ENCODE measurements at regions not wholly inside any gene's neighbourhood (a gene's known extent, or its start where the extent isn't known, plus 50 kb on each side); places are given as distances from the start of the nearest gene placed in this dataset.

DNA sequence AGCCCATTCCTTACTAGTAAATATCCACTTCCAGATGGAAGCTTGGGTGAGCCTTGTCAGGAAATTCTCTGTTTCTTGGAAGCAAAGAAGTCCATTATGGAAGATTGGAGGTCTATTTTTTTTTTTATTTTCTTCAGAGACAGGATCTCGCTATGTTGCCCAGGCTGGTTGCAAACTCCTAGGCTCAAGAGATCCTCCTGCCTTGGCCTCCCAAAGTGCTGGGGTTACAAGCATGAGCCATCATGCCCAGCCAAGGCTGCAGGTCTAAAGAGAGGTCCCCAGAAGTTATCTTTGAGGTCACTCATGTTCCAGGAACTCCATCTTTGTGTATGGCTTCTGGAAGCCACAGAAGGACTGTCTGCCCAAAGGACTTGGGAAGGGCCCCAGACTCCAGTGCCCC lies 255.3 kb downstream of the LY86 start:
- no peak for DNase-seq

DNA sequence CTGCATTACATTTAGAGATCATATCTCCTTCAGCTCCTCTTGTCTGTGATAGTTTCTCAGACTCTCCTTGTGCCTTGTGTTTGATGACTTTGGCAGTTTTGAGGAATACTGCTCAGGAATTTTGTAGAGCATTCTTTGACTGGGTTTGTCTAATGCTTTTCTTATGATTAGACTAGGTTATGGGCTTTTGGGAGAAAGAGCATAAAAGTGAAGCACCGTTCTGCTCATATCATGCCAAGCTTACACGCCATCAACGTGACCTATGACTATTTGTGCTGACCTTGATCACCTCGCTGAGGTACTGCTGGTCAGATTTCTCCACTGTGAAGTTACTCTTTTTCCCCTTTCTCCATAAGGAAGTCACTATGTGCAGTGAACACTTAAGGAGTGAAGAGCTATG lies 256.0 kb downstream of the LY86 start:
- no peak for TF ChIP-seq GATA1 (IDR thresholded peaks at IDR 0.05; ENCODE audit: low read depth, low read length)
- TF ChIP-seq POLR2A (IDR thresholded peaks at IDR 0.05; ENCODE audit: low read length): no peak
- DNase-seq: no peak

More for the DNA sequence above, 255.3 kb downstream of the LY86 start:
- no peak for TF ChIP-seq POLR2A (IDR thresholded peaks at IDR 0.05; ENCODE audit: low read length)
- no peak for TF ChIP-seq GATA1 (IDR thresholded peaks at IDR 0.05; ENCODE audit: low read depth, low read length)

DNA sequence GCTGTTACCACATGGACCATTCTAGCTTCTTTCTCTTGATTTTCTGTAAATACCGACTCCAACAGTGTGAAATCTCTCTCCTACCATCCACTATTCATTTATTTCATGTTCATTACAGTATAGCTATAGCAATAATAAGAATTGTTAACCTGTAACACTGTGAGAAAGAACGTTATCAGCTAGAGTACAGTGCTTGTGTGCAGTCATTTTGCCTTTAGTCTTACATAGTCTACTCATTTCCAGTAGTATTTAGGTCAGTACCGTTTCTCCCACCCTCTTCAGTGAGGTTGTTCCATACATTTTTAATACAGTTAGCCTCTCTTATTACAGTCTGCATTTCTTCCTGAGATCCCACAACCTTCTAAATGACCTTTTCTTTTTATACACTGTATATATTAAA lies 257.1 kb downstream of the LY86 start:
- TF ChIP-seq POLR2A (IDR thresholded peaks at IDR 0.05; ENCODE audit: low read length) (no peak), GATA1 (IDR thresholded peaks at IDR 0.05; ENCODE audit: low read depth, low read length) (no peak)
- no peak for DNase-seq

DNA sequence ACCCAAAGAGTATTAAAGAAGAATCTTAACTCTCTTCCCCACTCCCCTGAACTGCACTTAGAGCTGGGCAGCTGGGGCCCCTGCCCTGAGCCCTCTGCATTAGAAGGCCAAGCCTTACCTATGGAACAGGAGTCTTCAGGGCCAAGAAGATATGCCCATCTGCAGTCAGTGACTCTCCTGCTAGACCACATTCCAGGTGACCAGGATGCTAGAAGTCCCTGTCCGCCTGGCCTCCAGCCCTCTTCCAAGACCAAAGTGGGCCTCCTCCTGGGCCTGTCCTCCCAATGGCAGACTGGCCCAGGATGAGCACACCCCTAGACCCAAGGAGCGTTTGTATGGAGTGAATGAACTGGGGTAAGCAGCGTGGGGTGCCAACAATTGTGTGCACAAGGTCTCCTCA lies 259.1 kb downstream of the LY86 start:
- TF ChIP-seq GATA1 (IDR thresholded peaks at IDR 0.05; ENCODE audit: low read depth, low read length) (no peak), POLR2A (IDR thresholded peaks at IDR 0.05; ENCODE audit: low read length) (no peak)
- no peak for DNase-seq

DNA sequence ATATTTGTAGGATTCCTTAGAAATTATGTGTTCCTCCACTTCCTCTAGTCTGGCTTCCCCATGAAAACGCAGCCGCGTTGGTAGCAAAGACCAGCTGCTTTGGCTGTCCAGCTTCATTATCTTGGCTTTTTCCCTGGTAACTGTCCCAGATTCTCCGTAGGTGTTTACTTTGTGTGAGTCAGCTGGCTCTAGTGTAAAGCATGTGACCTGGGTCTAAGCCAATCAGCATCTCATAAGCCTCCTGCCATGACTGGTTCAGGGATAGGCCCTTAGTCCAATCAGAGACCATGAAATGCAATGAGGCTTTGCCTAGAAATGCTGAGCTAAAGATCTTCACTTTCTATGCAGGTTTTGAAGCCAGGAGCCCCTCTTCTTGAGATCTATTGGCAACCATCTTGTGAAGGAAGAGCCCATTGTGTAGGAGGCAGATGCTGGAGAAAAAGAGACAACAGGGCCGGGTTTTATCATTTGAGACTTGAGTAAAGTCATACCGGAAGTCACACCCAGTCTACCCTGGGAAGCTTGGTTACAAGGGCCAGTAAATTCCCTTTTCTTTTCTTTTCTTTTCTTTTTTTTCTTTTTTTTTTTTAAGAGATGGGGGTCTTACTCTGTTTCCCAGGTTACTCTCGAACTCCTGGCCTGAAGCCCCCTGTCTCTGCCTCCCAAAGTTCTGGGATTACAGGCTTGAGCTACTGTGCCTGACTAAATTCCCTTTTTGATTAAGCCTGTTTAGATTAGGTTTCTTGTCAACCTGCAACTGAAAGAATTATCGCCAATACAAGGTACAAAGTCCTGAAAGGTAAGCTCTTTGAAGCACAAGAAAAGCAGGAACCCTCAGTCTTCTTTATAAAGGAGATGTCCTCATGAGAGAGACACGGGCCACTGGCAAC lies 256.5 kb upstream of the RREB1 start:
- TF ChIP-seq GATA1 (IDR thresholded peaks at IDR 0.05; ENCODE audit: low read depth, low read length) (no peak), POLR2A (IDR thresholded peaks at IDR 0.05; ENCODE audit: low read length) (no peak)
- no peak for DNase-seq

DNA sequence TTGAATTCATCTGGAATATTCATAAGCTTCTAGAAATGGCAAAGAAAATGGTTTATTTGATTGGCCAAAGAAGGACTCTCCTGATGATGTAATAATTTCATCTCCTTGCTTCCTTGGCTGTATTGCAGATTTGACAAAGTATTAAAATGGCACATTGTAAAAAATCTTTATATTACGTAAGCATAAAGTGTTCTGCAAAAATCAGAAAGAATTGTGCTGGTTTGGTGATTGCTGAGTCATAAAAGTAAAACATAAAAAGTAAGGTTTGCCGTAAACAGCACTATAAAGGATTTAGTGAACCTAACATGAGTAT lies 255.9 kb upstream of the RREB1 start:
- no peak for DNase-seq
- TF ChIP-seq GATA1 (IDR thresholded peaks at IDR 0.05; ENCODE audit: low read depth, low read length): no peak
- no peak for TF ChIP-seq POLR2A (IDR thresholded peaks at IDR 0.05; ENCODE audit: low read length)

DNA sequence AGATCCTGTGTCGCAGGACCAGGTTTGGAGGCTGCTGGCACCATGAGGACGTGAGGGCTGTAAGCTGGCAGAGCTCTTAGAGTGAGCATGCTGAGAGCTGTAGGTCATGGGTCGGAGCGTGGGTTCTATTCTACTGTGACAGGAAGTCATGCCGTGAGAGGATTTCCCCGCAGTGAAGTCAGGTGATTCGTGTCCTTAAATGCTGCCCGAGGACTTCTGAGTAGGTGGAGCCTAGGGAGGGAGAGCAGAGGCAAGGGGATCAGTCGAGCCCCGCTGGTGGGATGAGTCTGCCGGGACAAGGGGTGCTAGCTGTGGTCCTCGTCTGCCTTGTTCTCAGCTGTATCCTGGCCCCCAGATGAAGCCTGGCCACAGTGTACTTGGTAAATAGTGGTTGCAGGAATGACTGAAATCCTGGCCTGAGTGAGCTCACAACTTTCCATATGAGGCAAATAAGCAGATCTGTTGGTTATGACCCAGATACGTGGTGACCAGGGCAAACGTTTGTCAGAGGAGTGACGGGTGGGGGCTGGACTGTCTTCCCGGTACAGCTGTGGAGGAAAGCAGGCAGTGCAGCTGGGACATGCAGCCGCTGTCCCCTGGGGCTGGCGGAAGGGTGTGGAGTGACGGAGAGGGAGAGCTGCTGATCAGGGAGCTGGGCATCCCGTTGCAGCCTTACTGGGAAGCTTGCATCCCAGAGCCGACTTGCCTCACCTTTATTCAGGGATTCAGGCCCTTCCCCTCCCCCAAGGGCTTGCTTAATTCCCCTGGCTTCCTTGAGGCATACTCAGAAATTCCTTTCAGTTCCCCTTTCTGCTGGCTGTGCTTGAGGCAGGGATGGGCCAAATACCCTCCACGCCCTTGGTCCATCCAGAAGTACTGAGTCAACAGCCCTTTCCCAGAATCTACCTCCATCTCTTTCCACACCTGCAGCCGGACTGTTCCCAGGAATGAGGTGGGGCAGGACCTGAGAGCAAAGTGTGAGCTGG lies 250.9 kb upstream of the RREB1 start:
- DNase-seq: no peak
- TF ChIP-seq GATA1 (IDR thresholded peaks at IDR 0.05; ENCODE audit: low read depth, low read length) (no peak), POLR2A (IDR thresholded peaks at IDR 0.05; ENCODE audit: low read length) (no peak)

DNA sequence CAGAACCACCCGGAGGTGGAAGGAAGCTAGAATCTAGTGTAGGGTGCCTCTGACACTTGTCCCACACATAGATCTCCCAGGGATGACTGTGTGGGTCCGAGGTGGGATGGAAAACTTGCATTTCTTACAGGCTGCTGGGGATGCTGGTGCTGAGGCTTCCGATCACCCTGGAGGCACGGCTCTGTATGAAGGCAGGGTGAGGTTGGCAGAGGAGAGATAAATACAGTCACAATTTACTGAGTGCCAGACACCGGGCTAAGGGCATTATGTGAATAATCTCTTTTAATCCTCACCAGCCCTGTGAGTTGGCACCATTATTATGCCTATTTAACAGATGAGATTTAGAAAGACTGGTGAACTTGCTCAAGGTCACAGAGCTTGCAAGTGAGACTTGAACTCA lies 250.2 kb upstream of the RREB1 start:
- DNase-seq: no peak
- TF ChIP-seq GATA1 (IDR thresholded peaks at IDR 0.05; ENCODE audit: low read depth, low read length): no peak
- no peak for TF ChIP-seq POLR2A (IDR thresholded peaks at IDR 0.05; ENCODE audit: low read length)

DNA sequence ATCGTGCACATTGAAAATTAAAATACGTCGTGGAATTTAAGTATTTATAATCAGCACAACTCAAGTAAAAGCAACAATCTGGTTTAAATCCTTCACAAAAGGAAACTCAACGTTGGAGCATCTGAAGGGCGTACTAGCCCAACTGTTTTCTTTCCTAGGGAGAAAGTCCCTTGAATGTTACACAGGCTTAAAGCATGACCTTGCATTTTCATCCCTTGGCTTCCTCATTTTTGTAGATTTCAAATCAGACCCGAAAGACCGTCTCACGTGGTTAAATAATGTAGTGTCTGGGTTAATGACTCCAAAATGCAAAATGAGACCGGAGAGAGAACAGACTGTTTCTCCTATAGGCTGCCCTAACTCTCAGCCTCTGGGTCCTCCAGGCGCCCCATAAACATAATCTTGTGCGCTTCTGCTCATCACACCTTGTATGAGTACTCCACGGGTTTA lies 249.2 kb upstream of the RREB1 start:
- DNase-seq: peak; percentile 19 to 22
- no peak for TF ChIP-seq GATA1 (IDR thresholded peaks at IDR 0.05; ENCODE audit: low read depth, low read length)
- no peak for TF ChIP-seq POLR2A (IDR thresholded peaks at IDR 0.05; ENCODE audit: low read length)

DNA sequence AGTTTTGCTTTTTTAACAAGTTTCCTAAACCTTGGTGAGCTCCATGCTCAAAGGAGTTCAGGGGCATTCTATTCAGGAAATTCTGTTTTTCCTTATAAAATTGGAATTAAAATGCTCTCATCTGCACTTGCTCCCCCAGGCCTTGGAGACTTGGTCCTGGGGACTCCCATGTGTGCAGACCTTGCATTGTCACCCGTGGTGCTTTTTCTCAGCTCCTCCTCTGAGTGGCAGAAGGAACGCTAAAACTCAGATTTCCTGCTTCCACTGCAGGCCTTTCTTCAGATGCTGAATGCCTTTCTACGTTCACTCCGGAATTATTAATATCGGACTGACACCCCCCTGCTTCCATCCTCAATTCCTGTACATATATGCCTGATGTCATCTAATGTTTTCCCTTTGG lies 248.7 kb upstream of the RREB1 start:
- DNase-seq: no peak
- no peak for TF ChIP-seq GATA1 (IDR thresholded peaks at IDR 0.05; ENCODE audit: low read depth, low read length)
- no peak for TF ChIP-seq POLR2A (IDR thresholded peaks at IDR 0.05; ENCODE audit: low read length)

DNA sequence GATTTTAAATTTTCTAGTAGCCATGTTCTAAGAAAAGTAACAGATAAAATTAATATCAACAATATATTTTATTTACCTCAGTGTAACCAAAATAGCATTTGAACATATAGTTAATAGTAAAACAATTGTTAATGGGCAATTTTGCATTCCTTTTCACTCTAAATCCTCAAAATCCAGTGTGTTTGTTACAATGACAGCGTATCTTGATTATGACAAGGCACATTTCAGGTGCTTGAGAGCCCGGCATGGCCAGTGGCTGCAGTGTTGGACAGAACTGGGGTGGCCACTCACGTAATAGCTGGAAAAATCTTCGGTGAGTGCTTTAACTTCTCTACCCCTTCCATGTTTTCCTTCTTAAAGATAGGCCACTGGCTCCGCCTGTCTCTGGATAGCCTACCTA lies 248.0 kb upstream of the RREB1 start:
- TF ChIP-seq POLR2A (IDR thresholded peaks at IDR 0.05; ENCODE audit: low read length): no peak
- no peak for TF ChIP-seq GATA1 (IDR thresholded peaks at IDR 0.05; ENCODE audit: low read depth, low read length)
- DNase-seq: no peak

DNA sequence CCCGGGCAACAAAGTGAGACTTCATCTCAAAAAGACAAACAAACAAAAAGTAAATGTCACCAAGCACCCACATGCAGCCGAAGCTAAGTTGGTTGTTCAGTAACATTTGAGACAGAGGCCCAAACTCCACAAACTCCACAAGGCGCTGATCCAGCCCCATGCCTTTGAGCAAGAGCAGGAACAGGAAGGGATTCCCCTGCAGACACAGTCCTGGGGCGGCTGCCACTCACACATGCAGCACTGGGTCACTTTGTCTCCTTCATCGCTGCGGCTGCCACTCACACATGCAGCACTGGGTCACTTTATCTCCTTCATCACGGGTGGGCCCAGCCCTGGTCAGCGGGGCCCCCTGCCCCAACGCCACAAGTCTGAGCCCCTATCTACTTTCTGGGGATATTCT lies 246.9 kb upstream of the RREB1 start:
- no peak for TF ChIP-seq GATA1 (IDR thresholded peaks at IDR 0.05; ENCODE audit: low read depth, low read length)
- no peak for TF ChIP-seq POLR2A (IDR thresholded peaks at IDR 0.05; ENCODE audit: low read length)
- DNase-seq: no peak

DNA sequence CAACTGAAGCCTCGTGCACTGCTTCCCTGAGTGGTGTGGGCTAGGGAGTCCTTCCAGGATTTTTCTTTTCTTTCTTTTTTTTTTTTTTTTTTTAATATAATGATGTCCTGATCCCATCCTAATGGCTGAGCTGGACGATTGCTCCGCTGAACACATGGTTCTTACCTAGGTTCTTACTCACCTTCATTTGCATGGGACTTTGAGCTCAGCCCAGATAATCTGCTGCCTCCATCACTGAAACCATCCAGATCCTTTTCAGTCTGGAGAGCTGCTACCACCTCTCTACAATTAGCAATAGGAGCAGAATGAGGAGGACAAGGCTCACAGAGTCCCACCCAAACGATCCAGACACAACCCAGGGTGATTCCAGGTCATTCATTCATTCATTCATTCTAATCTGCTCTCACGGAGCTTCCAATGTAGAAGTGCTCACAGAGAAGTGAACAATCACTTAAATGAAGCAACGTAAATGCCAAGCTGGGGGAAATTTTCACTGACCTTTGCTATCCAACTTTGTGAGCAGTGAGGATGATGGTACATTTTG lies 246.3 kb upstream of the RREB1 start:
- no peak for TF ChIP-seq POLR2A (IDR thresholded peaks at IDR 0.05; ENCODE audit: low read length)
- no peak for TF ChIP-seq GATA1 (IDR thresholded peaks at IDR 0.05; ENCODE audit: low read depth, low read length)
- DNase-seq: no peak

DNA sequence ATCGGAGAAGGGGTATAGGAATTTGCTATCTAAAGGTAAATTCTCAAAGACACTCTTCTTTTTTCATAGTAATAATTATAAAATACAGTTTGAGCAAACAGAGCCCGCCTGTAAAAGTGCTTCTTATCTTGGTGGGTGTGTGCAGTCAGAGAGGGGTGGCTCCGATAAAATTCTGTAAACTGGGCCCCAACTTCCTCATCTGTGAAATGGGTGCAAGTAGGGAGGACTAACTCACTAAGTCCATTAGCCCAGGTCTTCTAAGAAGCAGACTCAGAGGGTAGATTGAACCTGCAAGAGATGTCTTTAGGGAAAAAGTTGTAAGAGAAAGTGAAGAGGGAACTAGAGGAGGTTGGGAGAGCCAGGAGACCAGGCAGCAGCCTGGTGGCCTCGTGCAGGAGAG lies 245.8 kb upstream of the RREB1 start:
- DNase-seq: no peak
- TF ChIP-seq POLR2A (IDR thresholded peaks at IDR 0.05; ENCODE audit: low read length): no peak
- TF ChIP-seq GATA1 (IDR thresholded peaks at IDR 0.05; ENCODE audit: low read depth, low read length): no peak
